ENCODE measurements at regions not wholly inside any gene's neighbourhood (a gene's known extent, or its start where the extent isn't known, plus 50 kb on each side); places are given as distances from the start of the nearest gene placed in this dataset.

GRCh38 chr21:15301736-15302135, 236.9 kb upstream of the NRIP1 start:
- no peak overlapping the region for H3K4me2 ChIP-seq
- no peaks in the 10 kb centered on the region for H3K36me3 ChIP-seq (ENCODE audit: insufficient read depth)
- no peaks in the 10 kb centered on the region for H3K4me1 ChIP-seq (ENCODE audit: low read depth, poor library complexity, severe bottlenecking)
- H3K79me2 ChIP-seq (ENCODE audit: insufficient read depth, low read depth), result no peaks in the 10 kb centered on the region
- no peaks in the 10 kb centered on the region for H3K27me3 ChIP-seq (ENCODE audit: insufficient read depth, low read depth)
- H3K27ac ChIP-seq, result no peak overlapping the region
- H3K9ac ChIP-seq, result no peak overlapping the region
- no peak overlapping the region for H3K4me3 ChIP-seq (IDR thresholded peaks at IDR 0.05; ENCODE audit: insufficient read depth, low read depth, low read length)
- no peak overlapping the region for H2AFZ ChIP-seq (ENCODE audit: low read depth)
- no peaks in the 10 kb centered on the region for H4K20me1 ChIP-seq (ENCODE audit: insufficient read depth)
- TF ChIP-seq CTCF (conservative IDR thresholded peaks at IDR 0.05; ENCODE audit: low read depth, low read length), result no peak

GRCh38 chr21:15306271-15306670, 241.5 kb upstream of the NRIP1 start:
- Histone ChIP-seq H3K79me2 (ENCODE audit: insufficient read depth, low read depth) (no peaks in the 10 kb centered on the region), H3K36me3 (ENCODE audit: insufficient read depth) (no peaks in the 10 kb centered on the region), H3K27me3 (ENCODE audit: insufficient read depth, low read depth) (no peaks in the 10 kb centered on the region), H3K9ac (no peak overlapping the region), H3K4me3 (IDR thresholded peaks at IDR 0.05; ENCODE audit: insufficient read depth, low read depth, low read length) (no peak overlapping the region), H3K4me1 (ENCODE audit: low read depth, poor library complexity, severe bottlenecking) (no peaks in the 10 kb centered on the region), H2AFZ (ENCODE audit: low read depth) (no peak overlapping the region), H4K20me1 (ENCODE audit: insufficient read depth) (no peaks in the 10 kb centered on the region), H3K27ac (no peak overlapping the region), H3K4me2 (no peak overlapping the region)
- TF ChIP-seq CTCF (conservative IDR thresholded peaks at IDR 0.05; ENCODE audit: low read depth, low read length), result no peak

- Histone ChIP-seq H3K79me2 (ENCODE audit: insufficient read depth, low read depth) (no peaks in the 10 kb centered on the region), H4K20me1 (ENCODE audit: insufficient read depth) (no peaks in the 10 kb centered on the region), H3K27me3 (ENCODE audit: insufficient read depth, low read depth) (no peaks in the 10 kb centered on the region), H3K36me3 (ENCODE audit: insufficient read depth) (no peaks in the 10 kb centered on the region), H2AFZ (ENCODE audit: low read depth) (no peak overlapping the region), H3K9ac (no peak overlapping the region), H3K4me2 (no peak overlapping the region), H3K4me1 (ENCODE audit: low read depth, poor library complexity, severe bottlenecking) (no peaks in the 10 kb centered on the region), H3K27ac (no peak overlapping the region), H3K4me3 (IDR thresholded peaks at IDR 0.05; ENCODE audit: insufficient read depth, low read depth, low read length) (no peak overlapping the region)
- TF ChIP-seq CTCF (conservative IDR thresholded peaks at IDR 0.05; ENCODE audit: low read depth, low read length), result no peak
Measured at GRCh38 chr21:15308333-15308732, 243.5 kb upstream of the NRIP1 start.

GRCh38 chr21:15309022-15309590, 244.3 kb upstream of the NRIP1 start:
- Histone ChIP-seq H3K4me2 (no peak overlapping the region), H2AFZ (ENCODE audit: low read depth) (no peak overlapping the region)
- no peak for TF ChIP-seq CTCF (conservative IDR thresholded peaks at IDR 0.05; ENCODE audit: low read depth, low read length)

More at GRCh38 chr21:15309022-15309590, 244.3 kb upstream of the NRIP1 start:
- Histone ChIP-seq H3K4me1 (ENCODE audit: low read depth, poor library complexity, severe bottlenecking) (no peaks in the 10 kb centered on the region), H3K36me3 (ENCODE audit: insufficient read depth) (no peaks in the 10 kb centered on the region), H3K4me3 (IDR thresholded peaks at IDR 0.05; ENCODE audit: insufficient read depth, low read depth, low read length) (no peak overlapping the region), H3K9ac (no peak overlapping the region), H3K27ac (no peak overlapping the region), H4K20me1 (ENCODE audit: insufficient read depth) (no peaks in the 10 kb centered on the region), H3K27me3 (ENCODE audit: insufficient read depth, low read depth) (no peaks in the 10 kb centered on the region), H3K79me2 (ENCODE audit: insufficient read depth, low read depth) (no peaks in the 10 kb centered on the region)

All from KMS-11 (cell line).